GM12891 (cell line): ENCODE measurements at regions not wholly inside any gene's neighbourhood (a gene's known extent, or its start where the extent isn't known, plus 50 kb on each side); places are given as distances from the start of the nearest gene placed in this dataset.

ENCODE experiments used
- DNase-seq: peaks from one replicate; pipeline ENCODE4 v3.0.0; 2011; ENCODE audit warnings: low spot score; ENCODE audit not compliant: insufficient read length
- FAIRE-seq: peaks from 2 replicates; lab custom pipeline; 2011; peaks lifted over from hg19 to GRCh38; lab: Jason Lieb, UNC
- PAX5 ChIP-seq: IDR thresholded peaks from 2 replicates; pipeline ENCODE4 v1.6.1; 2011; ENCODE audit warnings: low read length, moderate library complexity, mild to moderate bottlenecking; ENCODE audit not compliant: insufficient read depth, severe bottlenecking
- POLR2A ChIP-seq: IDR thresholded peaks from 2 replicates; pipeline ENCODE4 v1.6.1; 2011; ENCODE audit warnings: low read depth, low read length, control low read depth
- POLR2AphosphoS5 ChIP-seq: IDR thresholded peaks from 2 replicates; pipeline ENCODE4 v1.6.1; 2011; ENCODE audit warnings: low read depth, low read length, control low read depth
- POU2F2 ChIP-seq: IDR thresholded peaks from 2 replicates; pipeline ENCODE4 v1.6.1; 2011; ENCODE audit warnings: low read depth, mild to moderate bottlenecking, control low read depth, low read length, moderate library complexity
- SPI1 ChIP-seq: IDR thresholded peaks from 2 replicates; pipeline ENCODE4 v1.6.1; 2011; ENCODE audit warnings: low read depth, low read length, control low read depth
- TAF1 ChIP-seq: IDR thresholded peaks from 2 replicates; pipeline ENCODE4 v1.6.1; 2011; ENCODE audit warnings: low read depth, low read length, control low read depth

GRCh38 chr7:65254061-65254460, 119.6 kb upstream of the ZNF92 start:
- FAIRE-seq (no peak), DNase-seq (no peak)
- no peak for TF ChIP-seq POU2F2
- TF ChIP-seq PAX5: no peak
- no peak for TF ChIP-seq TAF1
- TF ChIP-seq POLR2A: no peak
- no peak for TF ChIP-seq POLR2AphosphoS5
- no peak for TF ChIP-seq SPI1

- FAIRE-seq: no peak
Measured at GRCh38 chr7:65251851-65252620, 121.6 kb upstream of the ZNF92 start.

GRCh38 chr7:65250697-65251395, 122.8 kb upstream of the ZNF92 start:
- TF ChIP-seq POLR2AphosphoS5 (no peak), TAF1 (no peak), PAX5 (no peak), POLR2A (no peak), SPI1 (no peak), POU2F2 (no peak)
- no peak for FAIRE-seq
- no peak for DNase-seq

More at GRCh38 chr7:65251851-65252620, 121.6 kb upstream of the ZNF92 start:
- no peak for DNase-seq
- no peak for TF ChIP-seq PAX5
- no peak for TF ChIP-seq SPI1
- no peak for TF ChIP-seq POU2F2
- no peak for TF ChIP-seq POLR2A
- TF ChIP-seq POLR2AphosphoS5: no peak
- TF ChIP-seq TAF1: no peak

- FAIRE-seq: no peak
- DNase-seq: no peak
- TF ChIP-seq POLR2A (no peak), TAF1 (no peak), PAX5 (no peak), SPI1 (no peak), POU2F2 (no peak), POLR2AphosphoS5 (no peak)
Measured at GRCh38 chr7:65250216-65250615, 123.4 kb upstream of the ZNF92 start.

- FAIRE-seq: no peak
- no peak for TF ChIP-seq SPI1
- TF ChIP-seq POU2F2: no peak
- TF ChIP-seq POLR2A: no peak
- TF ChIP-seq PAX5: no peak
- TF ChIP-seq POLR2AphosphoS5: no peak
- no peak for TF ChIP-seq TAF1
- DNase-seq: no peak
Measured at GRCh38 chr7:65247491-65247890, 126.2 kb upstream of the ZNF92 start.

GRCh38 chr7:65239707-65240352, 133.8 kb upstream of the ZNF92 start:
- no peak for DNase-seq
- TF ChIP-seq POU2F2: no peak
- TF ChIP-seq TAF1: no peak
- TF ChIP-seq SPI1: no peak
- no peak for TF ChIP-seq PAX5
- TF ChIP-seq POLR2AphosphoS5: no peak
- no peak for TF ChIP-seq POLR2A
- no peak for FAIRE-seq

- DNase-seq (no peak), FAIRE-seq (no peak)
- TF ChIP-seq PAX5 (no peak), POLR2A (no peak), POU2F2 (no peak), TAF1 (no peak), POLR2AphosphoS5 (no peak)
Measured at GRCh38 chr7:65239324-65239706, 134.3 kb upstream of the ZNF92 start.

GRCh38 chr7:65238785-65239184, 134.9 kb upstream of the ZNF92 start:
- TF ChIP-seq PAX5 (no peak), POLR2A (no peak), POLR2AphosphoS5 (no peak), TAF1 (no peak)
- FAIRE-seq (no peak), DNase-seq (no peak)

GRCh38 chr7:65235586-65235985, 138.1 kb upstream of the ZNF92 start:
- FAIRE-seq (no peak), DNase-seq (no peak)
- TF ChIP-seq POLR2AphosphoS5: no peak
- no peak for TF ChIP-seq POU2F2
- no peak for TF ChIP-seq POLR2A
- TF ChIP-seq SPI1: no peak
- TF ChIP-seq TAF1: no peak
- TF ChIP-seq PAX5: no peak
